GM10266 (cell line): ENCODE measurements at regions not wholly inside any gene's neighbourhood (a gene's known extent, or its start where the extent isn't known, plus 50 kb on each side); places are given as distances from the start of the nearest gene placed in this dataset.

Source experiments
- DNase-seq: peaks from one replicate; pipeline ENCODE4 v3.0.0; 2012; ENCODE audit errors: extremely low spot score
- TF ChIP-seq, protein P1 (sequence below): IDR thresholded peaks from 2 replicates; pipeline ENCODE4 v1.5.1; 2012; ENCODE audit warnings: mild to moderate bottlenecking, low read depth; ENCODE audit not compliant: control insufficient read depth, insufficient read depth; ENCODE audit errors: missing control alignments

DNA sequence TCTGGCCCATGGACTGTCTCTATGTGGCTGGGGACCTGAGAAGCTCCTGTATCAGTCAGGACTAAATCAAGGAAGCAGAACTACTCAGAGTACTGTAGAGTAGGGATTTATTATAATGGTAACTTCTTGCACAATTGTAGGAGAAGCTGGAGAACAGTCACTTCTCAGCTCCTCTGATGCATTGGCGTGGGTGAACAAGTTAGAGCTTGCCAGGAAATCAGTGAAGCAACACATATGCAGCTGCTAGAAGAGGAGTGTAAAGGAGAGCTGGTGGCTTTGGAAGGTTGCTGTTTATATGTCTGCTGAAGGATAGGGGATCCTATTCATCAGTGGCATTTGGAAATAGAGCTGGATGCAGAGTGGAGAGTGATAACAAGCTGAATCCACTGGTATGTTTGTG, 215.5 kb upstream of the CWC22 start:
- TF ChIP-seq, protein P1, sequence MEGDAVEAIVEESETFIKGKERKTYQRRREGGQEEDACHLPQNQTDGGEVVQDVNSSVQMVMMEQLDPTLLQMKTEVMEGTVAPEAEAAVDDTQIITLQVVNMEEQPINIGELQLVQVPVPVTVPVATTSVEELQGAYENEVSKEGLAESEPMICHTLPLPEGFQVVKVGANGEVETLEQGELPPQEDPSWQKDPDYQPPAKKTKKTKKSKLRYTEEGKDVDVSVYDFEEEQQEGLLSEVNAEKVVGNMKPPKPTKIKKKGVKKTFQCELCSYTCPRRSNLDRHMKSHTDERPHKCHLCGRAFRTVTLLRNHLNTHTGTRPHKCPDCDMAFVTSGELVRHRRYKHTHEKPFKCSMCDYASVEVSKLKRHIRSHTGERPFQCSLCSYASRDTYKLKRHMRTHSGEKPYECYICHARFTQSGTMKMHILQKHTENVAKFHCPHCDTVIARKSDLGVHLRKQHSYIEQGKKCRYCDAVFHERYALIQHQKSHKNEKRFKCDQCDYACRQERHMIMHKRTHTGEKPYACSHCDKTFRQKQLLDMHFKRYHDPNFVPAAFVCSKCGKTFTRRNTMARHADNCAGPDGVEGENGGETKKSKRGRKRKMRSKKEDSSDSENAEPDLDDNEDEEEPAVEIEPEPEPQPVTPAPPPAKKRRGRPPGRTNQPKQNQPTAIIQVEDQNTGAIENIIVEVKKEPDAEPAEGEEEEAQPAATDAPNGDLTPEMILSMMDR: no peak

DNA sequence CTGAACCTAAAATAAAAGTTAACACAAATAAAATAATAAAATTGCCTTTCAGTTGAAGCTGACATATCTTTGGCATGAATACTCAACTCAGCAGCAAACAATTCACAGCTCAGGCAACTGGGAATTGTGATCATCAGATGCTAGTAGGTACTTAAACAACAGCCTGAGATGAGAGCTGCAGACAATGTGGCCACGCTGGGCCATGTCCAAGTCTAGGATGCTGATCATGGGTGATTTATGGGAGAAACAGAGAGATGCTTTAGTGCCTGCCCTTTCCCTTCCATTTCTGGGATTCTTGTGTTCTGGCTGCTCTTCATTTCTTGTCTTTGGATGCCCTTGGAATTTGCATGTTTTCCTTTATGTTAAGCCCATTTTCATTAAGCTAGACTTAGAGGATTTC, 212.4 kb upstream of the CWC22 start:
- DNase-seq: no peak
- TF ChIP-seq, protein P1: no peak

More for the DNA sequence above, 215.5 kb upstream of the CWC22 start:
- no peak for DNase-seq

DNA sequence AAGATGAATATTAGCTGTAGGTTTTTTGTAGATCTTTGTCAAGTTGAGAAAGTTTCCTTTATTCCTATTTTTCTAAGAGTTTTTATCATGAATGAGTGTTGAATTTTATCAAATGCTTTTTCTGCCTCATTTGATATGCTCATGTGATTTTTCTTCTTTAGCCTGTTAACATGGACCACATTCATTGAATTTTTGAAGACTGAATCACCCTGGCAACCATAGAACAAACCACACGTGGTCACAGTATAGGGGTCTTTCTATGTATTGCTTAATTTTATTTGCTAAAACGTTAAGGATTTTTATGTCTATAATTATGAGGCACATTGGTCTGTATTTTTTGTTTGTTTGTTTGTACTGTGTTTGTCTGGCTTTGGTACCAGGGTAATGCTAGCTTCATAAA, 201.7 kb upstream of the CWC22 start:
- DNase-seq: no peak
- TF ChIP-seq, protein P1: no peak

DNA sequence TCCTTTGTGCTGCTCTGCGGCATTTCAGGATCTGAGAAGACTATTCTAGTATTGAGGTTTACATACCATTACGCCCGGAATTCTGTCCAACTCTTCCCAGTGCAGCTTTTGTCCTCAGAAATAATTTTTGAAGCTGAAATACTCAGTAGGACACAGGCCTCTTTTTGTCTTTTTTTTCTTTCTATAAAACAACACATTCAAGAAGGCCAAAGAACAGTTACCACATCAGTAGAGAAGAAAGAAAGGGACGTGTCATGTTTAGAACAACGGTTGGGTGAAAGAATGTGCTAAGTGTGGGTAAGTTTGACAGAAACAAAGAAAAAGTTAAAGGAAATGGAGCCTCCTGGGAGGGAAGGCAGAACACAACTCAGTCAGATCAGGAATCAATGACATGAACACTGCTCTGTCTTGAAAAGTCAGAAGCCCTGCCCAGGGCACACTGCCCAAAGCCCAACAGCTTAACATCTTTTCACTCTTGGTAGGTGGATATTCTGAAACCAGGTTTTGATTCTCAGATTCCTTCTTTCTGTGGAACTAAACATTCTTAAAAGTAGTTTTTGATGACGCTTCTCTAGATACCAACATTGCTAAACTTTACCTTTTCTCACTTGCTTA, 198.6 kb upstream of the CWC22 start:
- TF ChIP-seq, protein P1: no peak
- DNase-seq: no peak

DNA sequence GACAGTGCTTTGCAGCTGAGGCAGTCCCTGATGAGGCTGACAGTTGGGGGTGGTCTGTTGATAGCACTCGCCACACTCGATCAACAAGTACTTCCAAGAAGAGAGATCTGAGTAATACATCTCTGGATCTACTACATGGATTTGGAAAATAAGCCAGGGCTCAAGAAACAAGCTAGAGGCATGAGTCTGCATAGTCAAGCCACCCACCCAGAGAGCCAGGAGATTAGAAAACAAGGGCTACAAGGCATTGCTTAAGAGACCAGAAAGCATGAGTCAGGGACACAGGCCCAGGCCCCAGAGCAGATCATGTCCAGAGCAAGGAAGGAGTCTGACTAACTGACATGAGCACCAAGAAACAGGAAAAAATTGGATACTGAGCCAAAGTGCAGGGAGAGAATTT, 196.9 kb upstream of the CWC22 start:
- no peak for DNase-seq
- TF ChIP-seq, protein P1: no peak

DNA sequence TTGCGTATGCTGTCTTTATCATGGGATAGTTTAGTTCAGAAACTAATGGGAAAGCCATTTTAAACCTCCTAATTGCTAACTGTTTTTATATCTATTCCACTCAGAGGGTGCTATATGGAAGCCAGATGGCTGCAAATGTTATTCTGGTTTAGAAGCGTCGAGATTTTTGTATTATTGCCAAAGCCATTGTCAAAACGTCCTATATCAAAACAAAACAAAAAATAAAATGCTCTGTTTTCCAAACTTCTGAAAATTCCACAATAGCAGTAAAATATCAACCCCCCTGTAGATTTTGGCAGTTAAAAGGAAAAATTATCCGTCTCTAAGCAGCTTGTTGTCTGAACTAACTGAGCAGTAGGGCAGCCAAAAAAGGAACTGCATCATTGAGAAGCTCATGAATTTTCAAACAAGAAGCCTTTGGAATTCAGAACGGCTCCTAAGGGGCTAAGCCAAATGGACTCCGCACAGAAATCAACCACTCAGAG, 195.4 kb upstream of the CWC22 start:
- no peak for DNase-seq
- TF ChIP-seq, protein P1: no peak

DNA sequence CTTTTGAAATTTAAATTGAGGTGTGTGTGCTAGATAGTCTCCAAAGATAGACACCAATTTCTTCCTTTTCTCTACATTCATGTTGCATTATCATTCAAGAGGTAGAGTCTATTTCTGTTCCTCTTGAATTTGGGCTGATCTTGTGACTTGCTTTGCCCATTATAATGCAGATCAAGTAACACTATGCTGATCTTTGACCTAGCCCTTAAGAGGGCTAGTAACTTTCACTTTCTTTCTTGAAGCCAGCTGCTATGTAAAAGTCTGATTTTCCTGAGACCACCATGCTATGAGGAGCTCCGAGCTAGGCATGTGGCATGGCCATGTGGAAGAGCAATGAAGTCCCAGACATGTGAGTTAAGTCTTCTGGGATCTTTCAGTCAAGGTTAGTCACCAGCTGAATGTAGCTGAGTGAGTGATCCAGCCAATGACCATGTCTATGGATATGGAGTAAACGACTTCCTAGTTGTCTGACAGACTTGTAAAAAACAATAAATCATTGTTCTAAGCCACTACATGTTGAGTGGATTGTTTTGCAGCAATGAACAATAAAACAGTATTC, 189.4 kb upstream of the CWC22 start:
- TF ChIP-seq, protein P1: no peak

More for the DNA sequence above, 189.4 kb upstream of the CWC22 start:
- no peak for DNase-seq
